Uterus (tissue), 3 donors: ENCODE measurements at regions not wholly inside any gene's neighbourhood (a gene's known extent, or its start where the extent isn't known, plus 50 kb on each side); places are given as distances from the start of the nearest gene placed in this dataset.

Source experiments
- DNase-seq, 2 donors: peaks; one replicate each; pipeline ENCODE4 v3.0.0-alpha.2; 2019 to 2020
- H3K27ac ChIP-seq, 2 donors: fragments of 200-600 bp; sonication (generic); 1 replicate in 1 of 2; 2 replicates in 1 of 2; pipeline ENCODE4 v1.5.1; 2016 to 2018
- H3K27me3 ChIP-seq, 2 donors: fragments of 200-600 bp; sonication (generic); one replicate each; pipeline ENCODE4 v1.5.1; 2018 to 2019; ENCODE audit warnings: control low read depth in 1 of 2
- H3K36me3 ChIP-seq, 2 donors: fragments of 200-600 bp; sonication (generic); one replicate each; pipeline ENCODE4 v1.5.1; 2019; ENCODE audit warnings: control low read depth in 1 of 2
- H3K4me1 ChIP-seq, 2 donors: fragments of 200-600 bp; sonication (generic); one replicate each; pipeline ENCODE4 v1.5.1; 2018 to 2019; ENCODE audit warnings: control low read depth in 1 of 2
- H3K4me3 ChIP-seq, 2 donors: fragments of 200-600 bp; sonication (generic); 1 replicate in 1 of 2; 2 replicates in 1 of 2; pipeline ENCODE4 v1.5.1; 2018 to 2019; ENCODE audit warnings: mild to moderate bottlenecking in 1 of 2
- H3K9me3 ChIP-seq, 2 donors: fragments of 200-600 bp; sonication (generic); one replicate each; pipeline ENCODE4 v1.5.1; 2019; ENCODE audit warnings: control low read depth in 1 of 2
- POLR2A ChIP-seq, 2 donors: fragments of 450-650 bp; IDR thresholded peaks; one replicate each; pipeline ENCODE4 v1.6.1; 2016; ENCODE audit warnings: antibody characterized with exemption in 2 of 2, mild to moderate bottlenecking in 1 of 2, moderate library complexity in 1 of 2
- intact Hi-C: fragments of 100-400 bp; cut with DNase I; formaldehyde crosslinking; loops from one replicate; pipeline ENCODE4 v1.15.1; 2023; ENCODE audit warnings: low total_unique reads
- TF ChIP-seq, protein P1 (sequence below), 4 experiments: fragments of 200-600 bp in 2 of 4; fragments of 450-650 bp in 2 of 4; sonication (generic) in 2 of 4; IDR thresholded peaks; one replicate each; pipeline ENCODE4 v1.5.1; 2016 to 2019; ENCODE audit warnings: antibody characterized with exemption in 4 of 4, mild to moderate bottlenecking in 2 of 4, moderate library complexity in 1 of 4
- donor health status: DM: yes; HTN: yes; CAD: no.

DNA sequence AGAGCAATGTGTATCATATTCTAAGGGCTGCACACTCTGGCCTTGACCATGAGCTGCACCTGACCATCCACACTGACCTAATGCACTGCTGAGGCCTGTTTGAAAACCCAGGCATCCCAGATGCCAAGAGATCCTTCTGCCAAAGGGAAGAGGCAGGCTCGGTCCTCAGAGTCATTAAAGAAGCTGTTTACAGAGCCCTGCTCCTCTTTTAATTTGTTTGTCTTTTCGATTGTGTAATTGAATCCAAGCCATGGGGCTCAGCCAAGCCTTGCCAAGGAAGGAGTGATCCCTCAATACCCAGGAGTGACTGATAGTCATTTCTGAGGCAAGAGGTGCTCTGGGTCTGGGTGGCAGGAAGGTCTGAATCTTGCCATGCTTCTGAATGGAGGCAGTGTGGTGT, 94.5 kb upstream of the ISX start:
- TF ChIP-seq, protein P1, sequence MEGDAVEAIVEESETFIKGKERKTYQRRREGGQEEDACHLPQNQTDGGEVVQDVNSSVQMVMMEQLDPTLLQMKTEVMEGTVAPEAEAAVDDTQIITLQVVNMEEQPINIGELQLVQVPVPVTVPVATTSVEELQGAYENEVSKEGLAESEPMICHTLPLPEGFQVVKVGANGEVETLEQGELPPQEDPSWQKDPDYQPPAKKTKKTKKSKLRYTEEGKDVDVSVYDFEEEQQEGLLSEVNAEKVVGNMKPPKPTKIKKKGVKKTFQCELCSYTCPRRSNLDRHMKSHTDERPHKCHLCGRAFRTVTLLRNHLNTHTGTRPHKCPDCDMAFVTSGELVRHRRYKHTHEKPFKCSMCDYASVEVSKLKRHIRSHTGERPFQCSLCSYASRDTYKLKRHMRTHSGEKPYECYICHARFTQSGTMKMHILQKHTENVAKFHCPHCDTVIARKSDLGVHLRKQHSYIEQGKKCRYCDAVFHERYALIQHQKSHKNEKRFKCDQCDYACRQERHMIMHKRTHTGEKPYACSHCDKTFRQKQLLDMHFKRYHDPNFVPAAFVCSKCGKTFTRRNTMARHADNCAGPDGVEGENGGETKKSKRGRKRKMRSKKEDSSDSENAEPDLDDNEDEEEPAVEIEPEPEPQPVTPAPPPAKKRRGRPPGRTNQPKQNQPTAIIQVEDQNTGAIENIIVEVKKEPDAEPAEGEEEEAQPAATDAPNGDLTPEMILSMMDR (IDR thresholded peaks at IDR 0.05), result no peak
- TF ChIP-seq POLR2A (IDR thresholded peaks at IDR 0.05), result no peak
- intact Hi-C loops, result no loop called here
- H3K36me3 ChIP-seq, result no peaks in the 10 kb centered on the region

DNA sequence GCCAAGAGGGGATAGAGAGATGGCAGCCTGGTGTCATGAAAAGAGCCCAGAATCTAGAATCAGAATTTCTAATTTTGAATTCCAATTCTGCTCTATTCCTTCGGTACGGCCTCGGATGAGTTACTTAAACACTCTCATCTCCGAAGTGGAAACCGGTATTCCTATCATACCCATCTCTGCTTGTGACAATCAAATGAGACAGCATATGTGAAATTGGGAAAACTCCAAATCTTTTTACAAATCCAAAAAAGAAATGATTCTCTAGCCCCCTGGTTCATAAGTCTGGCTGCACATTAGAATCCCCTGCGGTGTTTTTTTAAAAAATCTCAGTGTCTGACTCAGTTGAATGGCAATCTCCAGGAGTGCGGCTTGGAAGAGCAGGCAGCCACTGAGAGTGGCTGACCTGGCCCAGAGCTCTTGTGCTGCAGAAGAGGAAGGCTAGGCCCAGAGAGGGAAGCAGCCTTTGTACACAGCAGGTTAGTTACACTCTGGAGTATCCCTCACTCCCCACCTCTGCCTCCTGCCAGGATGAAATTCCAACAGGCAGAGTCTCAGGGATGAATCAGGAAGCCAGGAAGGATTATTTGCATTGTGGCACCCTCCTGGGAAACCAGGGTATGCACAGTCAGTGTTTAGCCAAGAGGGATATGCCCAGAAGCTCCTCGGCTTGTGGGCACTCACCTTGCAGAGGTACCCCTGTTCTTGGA, 93.6 kb upstream of the ISX start:
- intact Hi-C loops, result no loop called here
- Histone ChIP-seq H3K4me3 (no peak overlapping the region), H3K27me3 (no peaks in the 10 kb centered on the region), H3K4me1 (no peaks in the 10 kb centered on the region), H3K27ac (no peak overlapping the region), H3K9me3 (no peaks in the 10 kb centered on the region), H3K36me3 (no peaks in the 10 kb centered on the region)
- no peak for DNase-seq
- TF ChIP-seq, protein P1 (IDR thresholded peaks at IDR 0.05), result no peak
- no peak for TF ChIP-seq POLR2A (IDR thresholded peaks at IDR 0.05)

More for the DNA sequence above, 94.5 kb upstream of the ISX start:
- H3K4me3 ChIP-seq, result no peak overlapping the region
- H3K27ac ChIP-seq, result no peak overlapping the region
- no peaks in the 10 kb centered on the region for H3K4me1 ChIP-seq
- no peaks in the 10 kb centered on the region for H3K27me3 ChIP-seq
- no peak for DNase-seq
- no peaks in the 10 kb centered on the region for H3K9me3 ChIP-seq

DNA sequence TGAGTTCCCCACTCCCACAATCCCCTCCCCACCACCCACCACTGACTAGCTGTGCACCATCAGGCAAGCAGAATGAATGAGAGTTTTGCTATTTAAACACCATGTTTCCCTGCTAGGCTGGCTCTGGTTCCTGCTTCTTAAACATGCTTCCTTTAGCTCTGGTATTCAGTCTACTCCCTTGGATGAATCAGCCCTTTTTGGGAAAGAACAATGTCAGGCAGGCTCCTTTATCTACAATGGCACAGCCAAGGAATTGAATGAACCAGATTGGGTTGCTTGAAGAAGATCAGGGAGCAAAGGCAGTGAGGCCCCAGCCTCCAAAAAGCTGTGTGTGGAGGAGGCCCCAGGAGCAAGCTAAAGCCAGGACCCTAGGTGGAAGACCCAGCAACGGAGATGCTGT, 92.9 kb upstream of the ISX start:
- DNase-seq, result no peak
- Histone ChIP-seq H3K27me3 (no peaks in the 10 kb centered on the region), H3K4me3 (no peak overlapping the region), H3K4me1 (no peaks in the 10 kb centered on the region), H3K9me3 (no peaks in the 10 kb centered on the region), H3K27ac (no peak overlapping the region), H3K36me3 (no peaks in the 10 kb centered on the region)
- TF ChIP-seq POLR2A (IDR thresholded peaks at IDR 0.05), result no peak
- TF ChIP-seq, protein P1 (IDR thresholded peaks at IDR 0.05), result no peak
- intact Hi-C loops, result no loop called here

DNA sequence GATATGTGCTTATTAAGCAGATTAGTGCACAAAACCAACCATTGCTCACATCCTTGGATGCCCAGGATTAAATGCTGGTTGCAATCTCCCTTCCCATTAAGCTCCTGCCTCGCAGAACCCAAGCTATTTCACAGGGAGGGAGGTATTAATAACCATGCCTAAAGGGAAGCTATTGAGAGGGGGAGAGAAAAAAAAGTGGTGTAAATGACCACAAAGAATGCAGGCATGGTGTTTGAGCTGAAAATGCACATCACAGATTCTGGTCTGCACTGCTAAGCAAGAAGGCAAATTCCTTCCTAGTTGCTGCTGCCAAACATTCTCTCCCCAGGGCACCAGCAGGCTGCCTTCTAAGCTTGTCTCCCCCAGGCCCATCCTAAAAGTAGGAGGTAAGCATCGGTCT, 92.0 kb upstream of the ISX start:
- Histone ChIP-seq H3K4me1 (no peaks in the 10 kb centered on the region), H3K27ac (no peak overlapping the region), H3K9me3 (no peaks in the 10 kb centered on the region), H3K36me3 (no peaks in the 10 kb centered on the region), H3K27me3 (no peaks in the 10 kb centered on the region), H3K4me3 (no peak overlapping the region)
- intact Hi-C loops, result no loop called here
- no peak for TF ChIP-seq POLR2A (IDR thresholded peaks at IDR 0.05)
- TF ChIP-seq, protein P1 (IDR thresholded peaks at IDR 0.05), result no peak
- DNase-seq, result no peak

DNA sequence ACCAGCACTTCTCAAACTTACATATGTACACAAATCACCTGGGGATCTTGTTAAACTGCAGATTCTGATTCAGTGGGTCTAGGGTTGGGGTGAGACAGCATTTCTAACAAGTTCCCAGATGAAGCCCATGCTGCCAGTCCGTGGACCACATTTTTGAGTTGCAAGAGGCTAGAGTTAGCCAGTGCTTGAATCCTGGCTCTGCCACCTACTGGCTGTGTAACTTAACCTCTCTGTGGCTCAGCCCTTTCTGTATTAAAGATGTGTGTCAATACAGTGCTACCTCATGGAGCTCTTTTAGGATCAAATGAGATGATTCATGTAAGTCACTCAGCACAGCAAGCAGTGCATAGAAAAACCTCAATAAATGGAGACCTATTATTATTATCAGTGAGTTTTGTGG, 90.2 kb upstream of the ISX start:
- no peaks in the 10 kb centered on the region for H3K36me3 ChIP-seq
- no peak overlapping the region for H3K27ac ChIP-seq
- H3K27me3 ChIP-seq, result no peaks in the 10 kb centered on the region
- no peaks in the 10 kb centered on the region for H3K9me3 ChIP-seq
- no peaks in the 10 kb centered on the region for H3K4me1 ChIP-seq
- intact Hi-C loops, result no loop called here
- no peak for TF ChIP-seq POLR2A (IDR thresholded peaks at IDR 0.05)
- TF ChIP-seq, protein P1 (IDR thresholded peaks at IDR 0.05), result no peak
- DNase-seq, result no peak
- no peak overlapping the region for H3K4me3 ChIP-seq
